ENCODE measurements at regions not wholly inside any gene's neighbourhood (a gene's known extent, or its start where the extent isn't known, plus 50 kb on each side); places are given as distances from the start of the nearest gene placed in this dataset.

GRCh38 chr12:91681751-91682150 is 463.9 kb downstream of the BTG1 start:
- TF ChIP-seq CTCF (IDR thresholded peaks at IDR 0.05), result no peak
- no peak for TF ChIP-seq EP300 (IDR thresholded peaks at IDR 0.05)
- no peak for TF ChIP-seq POLR2A (IDR thresholded peaks at IDR 0.05)
